GM13976 (cell line): ENCODE measurements at regions not wholly inside any gene's neighbourhood (a gene's known extent, or its start where the extent isn't known, plus 50 kb on each side); places are given as distances from the start of the nearest gene placed in this dataset.

Experiments
- DNase-seq: peaks from one replicate; pipeline ENCODE4 v3.0.0; 2012; ENCODE audit warnings: low spot score
- CTCF ChIP-seq: IDR thresholded peaks from 2 replicates; pipeline ENCODE4 v1.5.1; 2012; ENCODE audit warnings: borderline replicate concordance, mild to moderate bottlenecking; ENCODE audit not compliant: insufficient read depth; ENCODE audit errors: extremely low read depth, missing control alignments, control extremely low read depth
- in situ Hi-C: fragments of 300-500 bp; cut with MboI; formaldehyde crosslinking; loops from one replicate; pipeline ENCODE4 v1.12.0; 2022; ENCODE audit warnings: low sequenced_read_pairs, mixed read lengths, inconsistent platforms; ENCODE audit not compliant: unreplicated experiment

DNA sequence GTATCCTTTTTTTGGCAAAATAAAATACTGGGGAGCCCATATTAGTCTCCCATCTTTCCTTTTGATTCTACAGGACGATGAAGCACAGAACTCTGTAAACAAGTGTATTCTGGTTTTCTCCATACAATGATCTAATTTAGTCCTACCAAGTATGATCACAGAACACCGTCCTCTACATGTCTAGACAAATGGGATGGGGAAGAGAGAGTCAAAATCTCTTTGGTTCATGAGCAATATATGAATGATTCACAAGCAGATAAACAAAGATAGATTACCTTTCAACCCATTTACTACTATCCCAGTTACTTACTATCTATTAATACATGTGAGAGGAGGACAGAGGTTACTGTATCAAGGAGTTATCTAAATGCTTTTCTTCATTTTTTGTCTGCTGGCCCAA, 352.4 kb upstream of the ACVR2A start:
- TF ChIP-seq CTCF, result no peak
- in situ Hi-C loops, result no loop called here

DNA sequence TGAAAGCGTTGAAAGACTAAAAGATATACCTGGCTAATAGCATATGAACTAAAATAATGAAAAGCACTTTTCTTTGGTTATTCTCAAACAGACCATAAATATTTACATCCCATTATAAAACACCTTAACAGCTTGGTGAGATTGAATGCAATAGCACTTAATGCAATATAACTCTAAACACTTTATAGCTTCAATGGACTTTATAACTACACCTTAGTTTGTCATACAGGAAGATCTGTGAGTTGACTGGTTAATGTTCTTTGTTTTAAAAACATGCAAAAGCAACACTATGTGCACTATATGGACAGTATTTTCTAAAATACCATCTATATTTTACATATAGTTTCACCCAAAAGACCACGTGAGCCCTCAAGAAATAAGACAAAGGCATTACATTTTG, 353.3 kb upstream of the ACVR2A start:
- in situ Hi-C loops, result no loop called here
- no peak for TF ChIP-seq CTCF
- DNase-seq, result no peak

More for the DNA sequence above, 352.4 kb upstream of the ACVR2A start:
- DNase-seq, result no peak

GRCh38 chr2:147490401-147491261, 354.2 kb upstream of the ACVR2A start:
- in situ Hi-C loops, result no loop called here
- DNase-seq, result no peak
- no peak for TF ChIP-seq CTCF

GRCh38 chr2:147488472-147488871, 356.4 kb upstream of the ACVR2A start:
- in situ Hi-C loops, result no loop called here

DNA sequence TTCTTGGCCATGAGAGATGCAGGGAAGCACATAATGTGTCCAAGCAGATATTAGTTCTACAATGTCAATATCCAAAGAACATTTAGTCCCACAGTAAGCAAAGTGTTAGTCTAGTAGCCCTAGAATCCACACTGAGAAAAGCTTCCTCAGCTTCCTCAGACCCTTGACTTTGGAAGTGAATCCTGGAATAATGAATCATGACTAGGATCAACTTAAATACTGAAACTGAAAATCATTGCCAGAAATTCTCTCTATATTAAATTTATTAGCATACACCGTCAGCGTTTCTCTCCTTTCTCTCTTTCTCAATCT, 356.9 kb upstream of the ACVR2A start:
- no peak for TF ChIP-seq CTCF
- in situ Hi-C loops, result no loop called here
- DNase-seq, result no peak

More at GRCh38 chr2:147488472-147488871, 356.4 kb upstream of the ACVR2A start:
- no peak for DNase-seq
- no peak for TF ChIP-seq CTCF

DNA sequence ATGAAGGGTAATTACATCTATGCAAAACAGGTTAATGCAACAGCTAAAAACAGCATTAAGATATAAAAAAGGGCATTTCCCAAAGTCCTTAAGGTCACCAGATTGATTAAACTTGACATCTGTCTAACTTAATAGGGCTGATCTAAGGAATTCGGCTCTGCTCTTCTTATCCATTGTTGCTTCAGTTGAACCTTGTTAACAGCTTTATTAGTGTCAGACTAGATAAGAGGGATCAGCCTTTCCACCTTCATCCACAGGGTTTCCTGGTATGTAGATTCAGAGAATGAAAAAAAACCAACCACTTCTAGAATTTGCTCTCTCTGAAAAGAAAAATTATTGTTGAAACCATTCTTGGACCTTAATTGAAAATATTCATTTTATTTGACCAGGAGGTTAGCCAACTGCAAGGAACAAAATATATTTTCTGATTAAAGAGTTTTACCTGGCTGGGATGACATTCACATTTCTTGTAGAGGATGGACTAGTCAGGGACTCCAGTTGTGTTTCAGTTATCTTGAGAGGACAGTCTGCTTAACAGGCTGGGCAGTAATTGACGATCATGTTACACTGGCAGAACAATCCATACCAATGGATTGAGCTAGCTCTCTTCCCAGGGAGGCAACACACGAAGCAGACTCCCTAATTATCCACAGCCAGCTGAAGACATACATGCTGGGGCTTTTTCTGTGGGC, 357.4 kb upstream of the ACVR2A start:
- no peak for TF ChIP-seq CTCF
- no peak for DNase-seq
- in situ Hi-C loops, result no loop called here
